H1 (cell line): ENCODE measurements at regions not wholly inside any gene's neighbourhood (a gene's known extent, or its start where the extent isn't known, plus 50 kb on each side); places are given as distances from the start of the nearest gene placed in this dataset.

Experiments
- CBX5 ChIP-seq: fragments of 300-800, 300-1000 bp; sonication (generic); IDR thresholded peaks from 2 replicates; pipeline ENCODE4 v1.7.1; 2016; ENCODE audit warnings: antibody characterized with exemption, low read length, low read depth
- CTCF ChIP-seq, 3 experiments: IDR thresholded peaks; 1 replicate in 2 of 3; 2 replicates in 1 of 3; pipeline versions ENCODE4 v1.5.1 to v1.6.1; 2011; ENCODE audit warnings: low read length in 3 of 3, mild to moderate bottlenecking in 3 of 3, inconsistent platforms in 2 of 3, low read depth in 1 of 3, moderate library complexity in 1 of 3; ENCODE audit not compliant: insufficient read depth in 1 of 3; ENCODE audit errors: control extremely low read depth in 1 of 3
- EZH2 ChIP-seq: fragments of 200-600 bp; sonication (generic); IDR thresholded peaks from 2 replicates; pipeline ENCODE4 v1.7.1; 2012; ENCODE audit warnings: low read depth, mild to moderate bottlenecking, moderate library complexity, low read length, inconsistent platforms; ENCODE audit not compliant: severe bottlenecking
- POLR2A ChIP-seq, 2 experiments: IDR thresholded peaks; 1 replicate in 1 of 2; 2 replicates in 1 of 2; pipeline ENCODE4 v1.6.1; 2011; ENCODE audit warnings: low read depth in 2 of 2, low read length in 2 of 2, mild to moderate bottlenecking in 2 of 2; ENCODE audit errors: control extremely low read depth in 1 of 2
- RAD21 ChIP-seq, 2 experiments: IDR thresholded peaks in 1 of 2; conservative IDR thresholded peaks in 1 of 2; 2 replicates each; pipeline ENCODE4 v1.6.1; 2011; ENCODE audit warnings: low read depth in 2 of 2, low read length in 2 of 2, improper control_type of control experiment in 1 of 2, inconsistent platforms in 1 of 2, mild to moderate bottlenecking in 1 of 2, moderate library complexity in 1 of 2

GRCh38 chr1:208366559-208366958 is 122.4 kb upstream of the PLXNA2 start:
- no peak for TF ChIP-seq POLR2A (IDR thresholded peaks at IDR 0.05; ENCODE audit: control extremely low read depth in 1 of 2, low read depth in 2 of 2, low read length in 2 of 2)
- no peak for TF ChIP-seq CTCF (IDR thresholded peaks at IDR 0.05; ENCODE audit: control extremely low read depth in 1 of 3, insufficient read depth in 1 of 3, low read depth in 1 of 3, low read length in 3 of 3)
- TF ChIP-seq RAD21 (IDR thresholded peaks at IDR 0.05 in 1 of 2, conservative IDR thresholded peaks at IDR 0.05 in 1 of 2; ENCODE audit: low read depth in 2 of 2, low read length in 2 of 2), result no peak
- no peak for TF ChIP-seq EZH2
- TF ChIP-seq CBX5, result no peak
